ENCODE measurements at regions not wholly inside any gene's neighbourhood (a gene's known extent, or its start where the extent isn't known, plus 50 kb on each side); places are given as distances from the start of the nearest gene placed in this dataset.

- TF ChIP-seq, protein P1, sequence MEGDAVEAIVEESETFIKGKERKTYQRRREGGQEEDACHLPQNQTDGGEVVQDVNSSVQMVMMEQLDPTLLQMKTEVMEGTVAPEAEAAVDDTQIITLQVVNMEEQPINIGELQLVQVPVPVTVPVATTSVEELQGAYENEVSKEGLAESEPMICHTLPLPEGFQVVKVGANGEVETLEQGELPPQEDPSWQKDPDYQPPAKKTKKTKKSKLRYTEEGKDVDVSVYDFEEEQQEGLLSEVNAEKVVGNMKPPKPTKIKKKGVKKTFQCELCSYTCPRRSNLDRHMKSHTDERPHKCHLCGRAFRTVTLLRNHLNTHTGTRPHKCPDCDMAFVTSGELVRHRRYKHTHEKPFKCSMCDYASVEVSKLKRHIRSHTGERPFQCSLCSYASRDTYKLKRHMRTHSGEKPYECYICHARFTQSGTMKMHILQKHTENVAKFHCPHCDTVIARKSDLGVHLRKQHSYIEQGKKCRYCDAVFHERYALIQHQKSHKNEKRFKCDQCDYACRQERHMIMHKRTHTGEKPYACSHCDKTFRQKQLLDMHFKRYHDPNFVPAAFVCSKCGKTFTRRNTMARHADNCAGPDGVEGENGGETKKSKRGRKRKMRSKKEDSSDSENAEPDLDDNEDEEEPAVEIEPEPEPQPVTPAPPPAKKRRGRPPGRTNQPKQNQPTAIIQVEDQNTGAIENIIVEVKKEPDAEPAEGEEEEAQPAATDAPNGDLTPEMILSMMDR (conservative IDR thresholded peaks at IDR 0.05; ENCODE audit: low read depth, low read length), result no peak
- TF ChIP-seq EZH2 (IDR thresholded peaks at IDR 0.05; ENCODE audit: low read length, unreplicated experiment), result no peak
Measured at GRCh38 chr3:76198086-76198485, 412.7 kb upstream of the ZNF717 start.
